ENCODE measurements at regions not wholly inside any gene's neighbourhood (a gene's known extent, or its start where the extent isn't known, plus 50 kb on each side); places are given as distances from the start of the nearest gene placed in this dataset.

DNA sequence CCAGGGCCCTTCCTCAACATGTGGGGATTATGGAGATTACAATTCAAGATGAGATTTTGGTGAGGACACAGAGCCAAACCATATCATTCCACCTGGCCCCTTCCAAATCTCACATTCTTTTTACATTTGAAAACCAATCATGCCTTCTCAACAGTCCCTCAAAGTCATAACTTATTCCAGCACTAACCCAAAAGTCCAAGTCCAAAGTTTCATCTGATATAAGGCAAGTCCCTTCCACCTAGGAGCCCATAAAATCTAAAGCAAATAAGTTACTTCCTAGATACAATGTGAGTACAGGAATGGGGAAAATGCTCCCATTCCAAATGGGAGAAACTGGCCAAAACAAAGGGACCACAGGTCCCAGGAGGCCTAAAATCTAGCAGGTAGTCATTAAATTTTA, 309.5 kb upstream of the SLITRK3 start:
- TF ChIP-seq POLR2A (IDR thresholded peaks at IDR 0.05; ENCODE audit: low read length) (no peak), GATA1 (IDR thresholded peaks at IDR 0.05; ENCODE audit: low read depth, low read length) (no peak)

Data from erythroblast (primary cell).